ENCODE measurements at regions not wholly inside any gene's neighbourhood (a gene's known extent, or its start where the extent isn't known, plus 50 kb on each side); places are given as distances from the start of the nearest gene placed in this dataset.

DNA sequence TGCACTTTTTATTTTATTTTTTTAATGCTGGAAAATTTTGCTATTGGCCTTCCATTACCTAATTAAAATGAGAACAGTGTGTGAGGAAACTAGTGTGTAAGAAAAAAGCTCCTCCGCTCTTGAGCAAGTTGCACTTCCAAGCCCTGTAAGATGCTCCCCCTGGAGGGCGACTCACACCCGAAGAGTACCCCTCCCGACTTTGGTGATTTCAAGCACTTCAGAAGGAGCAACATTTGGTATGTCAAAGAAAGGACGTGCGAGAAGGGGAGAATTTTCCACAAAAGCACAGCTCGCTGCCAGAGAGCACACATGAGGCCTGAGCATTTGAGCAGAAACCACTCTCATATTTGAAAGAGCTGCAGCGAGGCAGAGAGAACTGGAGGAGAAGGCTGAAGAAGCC lies 504.4 kb downstream of the FGF9 start:
- intact Hi-C loops (cut with micrococcal nuclease; ENCODE audit: unreplicated experiment), result no loop called here
- BruUV-seq (replicated peaks), result no TSS peak
- CTCF ChIA-PET, result no interaction called here

DNA sequence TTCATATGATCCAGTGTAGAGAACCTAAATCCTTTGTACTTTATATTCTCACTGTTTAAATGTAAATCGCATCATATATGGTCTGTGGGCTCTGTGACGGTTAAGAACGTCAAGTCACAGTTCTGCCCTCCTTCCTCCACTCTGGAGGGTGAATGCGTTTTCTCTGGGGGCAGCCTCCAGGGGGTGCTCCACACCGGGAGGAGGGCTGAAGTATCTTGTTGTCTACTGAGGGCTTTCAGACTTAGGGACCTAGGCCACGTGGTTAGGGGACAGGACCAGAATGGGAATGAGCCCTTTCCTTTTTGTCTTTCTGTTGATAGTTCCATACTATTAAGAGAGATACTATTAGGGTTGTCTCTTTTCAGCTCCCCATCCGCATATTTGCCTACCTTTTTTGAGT lies 504.9 kb downstream of the FGF9 start:
- Histone ChIP-seq H3K36me3 (ENCODE audit: low read depth) (no peaks in the 10 kb centered on the region), H2AFZ (no peak overlapping the region), H3K4me2 (no peak overlapping the region), H3K79me2 (ENCODE audit: low read depth) (no peaks in the 10 kb centered on the region), H3K9me2 (ENCODE audit: insufficient read depth) (no peaks in the 10 kb centered on the region), H3K4me3 (no peak overlapping the region), H3K4me1 (replicated peaks; ENCODE audit: insufficient read depth) (no peaks in the 10 kb centered on the region), H3K27ac (no peak overlapping the region), H3F3A (ENCODE audit: insufficient read depth, low read depth) (no peaks in the 10 kb centered on the region), H4K20me1 (ENCODE audit: insufficient read depth) (no peaks in the 10 kb centered on the region), H3K9me3 (ENCODE audit: insufficient read depth, low read depth) (no peaks in the 10 kb centered on the region), H3K27me3 (ENCODE audit: insufficient read depth, low read depth) (no peaks in the 10 kb centered on the region)
- TF ChIP-seq, protein P1, sequence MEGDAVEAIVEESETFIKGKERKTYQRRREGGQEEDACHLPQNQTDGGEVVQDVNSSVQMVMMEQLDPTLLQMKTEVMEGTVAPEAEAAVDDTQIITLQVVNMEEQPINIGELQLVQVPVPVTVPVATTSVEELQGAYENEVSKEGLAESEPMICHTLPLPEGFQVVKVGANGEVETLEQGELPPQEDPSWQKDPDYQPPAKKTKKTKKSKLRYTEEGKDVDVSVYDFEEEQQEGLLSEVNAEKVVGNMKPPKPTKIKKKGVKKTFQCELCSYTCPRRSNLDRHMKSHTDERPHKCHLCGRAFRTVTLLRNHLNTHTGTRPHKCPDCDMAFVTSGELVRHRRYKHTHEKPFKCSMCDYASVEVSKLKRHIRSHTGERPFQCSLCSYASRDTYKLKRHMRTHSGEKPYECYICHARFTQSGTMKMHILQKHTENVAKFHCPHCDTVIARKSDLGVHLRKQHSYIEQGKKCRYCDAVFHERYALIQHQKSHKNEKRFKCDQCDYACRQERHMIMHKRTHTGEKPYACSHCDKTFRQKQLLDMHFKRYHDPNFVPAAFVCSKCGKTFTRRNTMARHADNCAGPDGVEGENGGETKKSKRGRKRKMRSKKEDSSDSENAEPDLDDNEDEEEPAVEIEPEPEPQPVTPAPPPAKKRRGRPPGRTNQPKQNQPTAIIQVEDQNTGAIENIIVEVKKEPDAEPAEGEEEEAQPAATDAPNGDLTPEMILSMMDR (conservative IDR thresholded peaks at IDR 0.05), result no peak
- TF ChIP-seq EZH2 (IDR thresholded peaks at IDR 0.05; ENCODE audit: low read depth), result no peak
- CTCF ChIA-PET, result no interaction called here
- POLR2A ChIA-PET (ENCODE audit: unreplicated experiment), result no interaction called here
- DNase-seq, result no peak
- intact Hi-C loops (cut with micrococcal nuclease; ENCODE audit: unreplicated experiment), result no loop called here
- BruUV-seq (replicated peaks), result no TSS peak

More for the DNA sequence above, 504.4 kb downstream of the FGF9 start:
- H4K20me1 ChIP-seq (ENCODE audit: insufficient read depth), result no peaks in the 10 kb centered on the region
- no peak overlapping the region for H3K4me3 ChIP-seq
- H3K27me3 ChIP-seq (ENCODE audit: insufficient read depth, low read depth), result no peaks in the 10 kb centered on the region
- no peaks in the 10 kb centered on the region for H3K9me2 ChIP-seq (ENCODE audit: insufficient read depth)
- no peaks in the 10 kb centered on the region for H3K4me1 ChIP-seq (replicated peaks; ENCODE audit: insufficient read depth)
- no peak for DNase-seq
- TF ChIP-seq, protein P1 (conservative IDR thresholded peaks at IDR 0.05), result no peak
- no peak for TF ChIP-seq EZH2 (IDR thresholded peaks at IDR 0.05; ENCODE audit: low read depth)
- H3F3A ChIP-seq (ENCODE audit: insufficient read depth, low read depth), result no peaks in the 10 kb centered on the region
- POLR2A ChIA-PET (ENCODE audit: unreplicated experiment), result no interaction called here
- no peaks in the 10 kb centered on the region for H3K79me2 ChIP-seq (ENCODE audit: low read depth)
- H3K36me3 ChIP-seq (ENCODE audit: low read depth), result no peaks in the 10 kb centered on the region
- H2AFZ ChIP-seq, result no peak overlapping the region
- no peak overlapping the region for H3K27ac ChIP-seq
- H3K4me2 ChIP-seq, result no peak overlapping the region
- no peaks in the 10 kb centered on the region for H3K9me3 ChIP-seq (ENCODE audit: insufficient read depth, low read depth)

DNA sequence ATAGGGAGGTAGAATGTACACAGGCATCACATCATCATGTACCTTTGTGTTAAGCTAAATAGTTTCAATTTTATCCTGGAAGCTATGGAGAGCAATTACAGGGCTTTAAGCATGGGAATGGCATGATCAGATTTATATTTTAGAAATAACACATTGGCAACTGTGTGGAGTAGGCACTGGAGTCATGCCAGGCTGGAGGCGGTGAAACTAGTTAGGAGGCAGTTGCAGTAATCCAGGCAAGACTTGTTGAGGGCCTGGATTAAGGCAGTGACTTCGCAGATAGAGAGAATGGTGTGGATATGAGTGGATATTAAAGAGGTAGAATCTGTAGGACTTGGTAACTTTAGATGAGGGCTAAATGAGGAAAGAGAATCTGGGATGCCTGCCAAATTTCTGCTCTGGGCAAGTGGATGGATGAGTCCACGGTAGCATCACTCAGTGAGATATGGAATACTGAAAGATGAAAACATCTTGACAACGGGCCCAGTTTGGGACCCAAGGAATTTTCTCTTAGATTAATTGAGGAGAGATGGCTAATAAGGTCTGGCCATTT lies 506.2 kb downstream of the FGF9 start:
- DNase-seq, result no peak
- no peaks in the 10 kb centered on the region for H3K27me3 ChIP-seq (ENCODE audit: insufficient read depth, low read depth)

More for the DNA sequence above, 506.2 kb downstream of the FGF9 start:
- H4K20me1 ChIP-seq (ENCODE audit: insufficient read depth), result no peaks in the 10 kb centered on the region
- H3K27ac ChIP-seq, result no peak overlapping the region
- no peaks in the 10 kb centered on the region for H3K9me3 ChIP-seq (ENCODE audit: insufficient read depth, low read depth)
- no peaks in the 10 kb centered on the region for H3K4me1 ChIP-seq (replicated peaks; ENCODE audit: insufficient read depth)
- no peak overlapping the region for H3K4me3 ChIP-seq
- no peaks in the 10 kb centered on the region for H3K9me2 ChIP-seq (ENCODE audit: insufficient read depth)
- H3F3A ChIP-seq (ENCODE audit: insufficient read depth, low read depth), result no peaks in the 10 kb centered on the region
- no peak overlapping the region for H2AFZ ChIP-seq
- BruUV-seq (replicated peaks), result no TSS peak
- H3K4me2 ChIP-seq, result no peak overlapping the region
- ChIA-PET POLR2A (ENCODE audit: unreplicated experiment) (no interaction called here), CTCF (no interaction called here)
- no peak for TF ChIP-seq EZH2 (IDR thresholded peaks at IDR 0.05; ENCODE audit: low read depth)
- TF ChIP-seq, protein P1 (conservative IDR thresholded peaks at IDR 0.05), result no peak
- intact Hi-C loops (cut with micrococcal nuclease; ENCODE audit: unreplicated experiment), result no loop called here
- no peaks in the 10 kb centered on the region for H3K36me3 ChIP-seq (ENCODE audit: low read depth)
- H3K79me2 ChIP-seq (ENCODE audit: low read depth), result no peaks in the 10 kb centered on the region
